Right renal pelvis (tissue), 4 donors: ENCODE measurements at regions not wholly inside any gene's neighbourhood (a gene's known extent, or its start where the extent isn't known, plus 50 kb on each side); places are given as distances from the start of the nearest gene placed in this dataset.

ENCODE experiments used
- DNase-seq, 4 donors: peaks; one replicate each; pipeline ENCODE4 v3.0.0-alpha.2; 2013; ENCODE audit warnings: low read depth in 4 of 4, low spot score in 3 of 4, missing footprints in 1 of 4

DNA sequence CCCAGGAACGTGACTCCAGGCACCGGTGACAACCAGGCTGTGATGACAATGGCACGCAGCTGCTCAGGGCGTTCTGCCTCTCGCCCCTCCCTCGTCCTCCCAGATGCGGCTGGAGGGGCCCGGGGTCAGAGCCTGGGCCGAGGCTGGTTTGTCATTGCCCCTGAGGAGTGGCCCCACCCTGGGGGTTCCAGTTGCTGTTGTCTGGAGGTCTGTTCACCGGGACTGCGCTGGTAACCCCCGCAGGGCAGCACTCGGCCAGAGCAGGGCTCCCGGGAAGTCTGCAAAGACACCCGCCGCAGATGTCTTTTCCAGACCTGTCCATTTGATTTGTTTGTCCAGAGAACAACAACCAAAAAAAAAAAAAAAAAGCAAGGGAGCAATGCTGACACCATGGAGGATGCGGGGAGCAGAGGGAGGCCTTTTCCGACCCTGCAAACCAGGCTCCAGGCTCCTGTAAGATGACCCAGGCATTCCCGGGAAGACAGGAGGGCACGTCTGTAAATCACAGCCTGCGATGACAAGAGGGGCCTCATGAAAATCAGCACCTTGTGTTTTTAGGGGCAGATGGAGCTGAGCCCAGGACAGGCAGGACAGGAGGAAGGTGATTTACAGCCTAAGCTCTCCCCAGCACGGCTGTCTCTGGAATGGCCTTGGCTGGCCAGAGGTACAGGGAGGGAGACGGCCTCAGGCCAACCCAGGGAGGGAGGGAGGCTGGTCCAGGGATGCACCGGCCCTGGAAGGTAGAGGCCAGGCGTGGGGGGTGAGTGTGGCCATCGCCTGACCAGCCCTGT, 189.3 kb downstream of the ERMARD start:
- no peak for DNase-seq

DNA sequence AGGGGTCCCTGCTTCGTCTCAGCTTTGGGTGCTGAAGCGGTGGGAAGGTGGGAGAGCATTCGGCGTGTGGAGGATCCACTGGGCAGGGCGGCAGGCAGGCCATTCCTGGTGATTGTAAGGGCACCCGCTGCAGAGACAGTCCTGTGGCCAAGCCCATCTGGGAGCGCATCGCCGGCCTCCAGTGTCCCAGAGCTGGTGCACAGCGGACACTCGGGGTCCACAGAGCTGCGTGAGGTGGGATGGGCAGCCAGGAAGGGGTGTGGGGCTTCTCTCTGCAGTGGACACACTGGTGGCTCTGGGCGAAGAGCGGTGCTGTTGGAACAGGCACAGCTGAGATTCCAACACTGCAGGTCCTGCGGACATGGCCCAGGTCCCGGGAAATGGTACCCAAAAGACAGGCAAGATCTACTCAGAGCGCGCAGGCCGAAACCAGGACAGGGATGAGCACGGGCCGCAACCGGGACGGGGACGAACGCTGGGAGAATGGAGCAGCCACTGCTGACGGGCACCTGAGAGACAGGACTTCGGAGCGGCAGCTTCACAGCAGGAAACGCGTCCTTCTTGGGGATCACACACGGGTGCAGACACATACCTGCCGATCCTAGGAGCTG, 188.2 kb downstream of the ERMARD start:
- no peak for DNase-seq

GRCh38 chr6:169938731-169939130, 187.3 kb downstream of the ERMARD start:
- no peak for DNase-seq

GRCh38 chr6:169938262-169938701, 186.9 kb downstream of the ERMARD start:
- no peak for DNase-seq

- DNase-seq = no peak
These were observed 186.2 kb downstream of the ERMARD start for GRCh38 chr6:169937389-169938261.

- DNase-seq = no peak
These were observed 185.0 kb downstream of the ERMARD start for GRCh38 chr6:169936355-169936975.

GRCh38 chr6:169935861-169936260, 184.4 kb downstream of the ERMARD start:
- no peak for DNase-seq

- peak in 1 of 4 donors; percentile 71 for DNase-seq
These were observed 183.9 kb downstream of the ERMARD start for GRCh38 chr6:169935348-169935718.

GRCh38 chr6:169934699-169935347, 183.4 kb downstream of the ERMARD start:
- no peak for DNase-seq

- no peak for DNase-seq
These were observed 182.6 kb downstream of the ERMARD start for GRCh38 chr6:169933839-169934698.

DNA sequence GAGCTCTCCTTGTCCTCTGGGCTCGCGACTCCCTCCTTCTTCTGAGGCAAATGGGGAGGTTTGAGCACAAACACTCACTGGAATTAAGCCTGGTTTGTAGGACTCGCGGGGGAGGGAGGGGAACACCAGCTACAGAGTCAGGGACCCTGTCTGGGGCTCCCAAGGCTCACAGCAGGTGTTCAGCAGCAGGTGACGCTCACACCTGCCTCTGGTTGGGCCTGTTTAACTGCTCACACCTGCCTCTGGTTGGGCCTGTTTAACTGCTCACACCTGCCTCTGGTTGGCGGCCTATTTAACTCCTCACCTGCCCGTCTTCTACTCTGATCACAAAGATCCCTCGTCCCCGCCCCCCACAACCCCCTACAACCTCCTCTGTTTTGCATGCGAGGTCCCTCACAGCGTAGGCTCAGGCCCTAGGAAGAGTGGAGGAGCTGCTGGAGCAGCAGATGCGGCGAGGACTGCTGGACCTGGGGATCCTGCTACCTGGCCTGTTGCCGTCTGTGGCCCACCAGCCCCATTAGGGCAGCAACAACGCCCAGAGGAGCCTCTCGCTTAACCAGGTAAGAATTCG, 181.9 kb downstream of the ERMARD start:
- DNase-seq = no peak

GRCh38 chr6:169932491-169932890, 181.1 kb downstream of the ERMARD start:
- no peak for DNase-seq

GRCh38 chr6:169931261-169931660, 179.8 kb downstream of the ERMARD start:
- no peak for DNase-seq

GRCh38 chr6:169930799-169931198, 179.4 kb downstream of the ERMARD start:
- DNase-seq = no peak

DNA sequence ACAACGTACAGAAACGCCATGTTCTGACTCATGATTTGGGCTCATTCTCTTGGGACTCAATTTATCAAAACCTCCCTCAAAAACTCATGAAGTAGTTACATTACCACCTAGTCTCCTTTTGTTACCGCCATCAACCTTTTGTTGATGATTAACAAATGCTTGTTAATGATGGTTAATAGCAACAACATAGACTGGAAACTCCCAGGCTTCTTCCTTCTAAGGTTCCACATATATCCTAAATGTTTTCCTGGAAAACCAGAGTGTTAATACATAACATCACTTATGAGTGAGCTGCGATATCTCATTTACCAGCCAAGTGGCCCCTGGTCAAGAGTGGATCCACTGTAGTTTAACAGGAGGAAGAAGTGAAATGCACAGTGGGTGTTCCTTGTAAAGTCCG, 176.3 kb downstream of the ERMARD start:
- DNase-seq = no peak

GRCh38 chr6:169926617-169927417, 175.4 kb downstream of the ERMARD start:
- DNase-seq = no peak

GRCh38 chr6:169923468-169924464, 172.3 kb downstream of the ERMARD start:
- no peak for DNase-seq
